ENCODE measurements at regions not wholly inside any gene's neighbourhood (a gene's known extent, or its start where the extent isn't known, plus 50 kb on each side); places are given as distances from the start of the nearest gene placed in this dataset.

DNA sequence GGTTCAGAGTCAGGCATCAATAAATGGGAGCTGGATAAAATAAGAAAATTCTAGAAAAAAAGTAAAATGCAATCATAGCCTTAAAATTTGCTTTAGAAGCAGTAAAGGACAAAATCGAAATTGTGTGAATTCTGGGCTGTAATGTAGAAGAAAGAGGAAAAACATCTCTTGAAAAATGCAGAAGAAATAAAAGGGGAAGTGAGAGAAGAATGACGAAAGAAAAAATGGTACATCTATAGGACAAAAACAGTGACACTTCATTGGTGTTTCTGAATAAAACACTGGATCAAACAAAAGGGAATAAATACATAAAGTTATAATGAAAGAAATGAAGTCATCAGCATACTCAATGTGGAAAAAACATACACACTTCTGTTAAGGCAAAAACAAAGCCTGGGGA lies 642.3 kb downstream of the ACTL7B start:
- no peak for DNase-seq

DNA sequence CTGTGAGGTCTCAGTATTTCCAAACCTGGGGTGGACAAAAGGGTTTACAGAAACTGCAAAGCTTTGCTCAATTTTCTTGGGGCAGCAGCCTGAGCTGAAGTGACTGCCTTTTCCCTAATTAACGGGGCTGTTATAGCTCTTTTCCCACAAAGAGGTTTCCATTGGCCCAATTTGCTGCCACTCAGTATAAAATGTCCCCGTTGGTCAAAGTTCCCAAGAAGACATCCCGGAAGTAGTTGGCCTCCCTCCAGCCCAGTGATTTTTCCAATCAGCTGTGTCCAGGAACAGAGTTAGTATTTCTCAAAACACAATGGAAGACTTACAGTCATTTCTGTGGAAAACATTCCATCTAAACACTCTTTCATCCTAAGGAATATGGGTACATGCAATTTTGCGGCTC lies 643.6 kb downstream of the ACTL7B start:
- no peak for DNase-seq

DNA sequence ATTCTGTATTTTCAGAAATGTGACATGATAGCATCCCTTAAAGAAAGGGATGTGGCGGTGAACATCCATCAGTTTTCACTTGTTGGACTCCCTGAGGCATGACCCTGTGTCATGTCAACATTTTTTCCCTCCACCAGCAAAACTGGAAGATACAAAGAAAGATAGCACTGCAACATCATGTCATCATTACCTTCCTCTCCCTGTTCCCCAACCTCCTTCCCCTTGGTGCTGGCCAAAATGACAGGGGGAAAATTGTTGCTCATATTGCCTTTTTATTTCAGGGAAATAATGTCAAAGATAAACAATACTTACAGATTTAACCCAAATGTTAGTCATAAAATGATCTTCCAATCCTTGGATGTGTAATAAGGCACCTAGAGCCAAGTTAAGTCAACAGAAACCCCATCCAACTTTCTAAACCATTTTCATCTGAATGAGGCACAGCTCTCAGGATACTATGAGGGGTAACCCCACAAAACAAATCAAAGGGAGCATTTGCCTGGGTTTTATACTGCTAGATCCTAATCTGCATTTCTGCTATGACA lies 644.3 kb downstream of the ACTL7B start:
- no peak for DNase-seq

DNA sequence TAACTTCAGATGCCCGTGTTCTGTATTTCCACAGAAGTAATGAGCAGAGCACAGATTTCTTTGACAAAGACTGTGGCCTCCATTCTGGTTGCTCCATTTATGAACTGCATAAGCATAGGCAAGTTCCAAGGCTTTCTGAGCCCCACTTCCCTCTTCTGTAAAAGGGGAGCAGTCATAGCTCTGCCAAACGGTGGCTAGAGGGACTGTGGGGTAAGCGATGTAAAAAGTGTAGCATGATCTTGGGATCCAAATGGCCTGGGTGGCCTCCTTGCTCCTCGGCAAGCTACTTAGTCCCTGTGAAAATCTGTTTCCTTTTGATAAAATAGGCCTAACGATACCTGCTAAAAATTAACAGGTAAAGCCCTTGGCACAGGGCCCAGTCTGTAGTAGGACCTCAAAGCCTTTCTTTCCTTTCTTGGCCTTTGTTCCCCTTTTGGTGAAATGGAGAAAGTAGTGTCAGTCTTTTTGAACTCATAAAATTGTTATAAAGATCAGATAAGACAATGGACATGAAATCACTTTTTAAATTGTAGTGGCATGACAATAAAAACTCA lies 646.6 kb downstream of the ACTL7B start:
- DNase-seq: peak; percentile 23

DNA sequence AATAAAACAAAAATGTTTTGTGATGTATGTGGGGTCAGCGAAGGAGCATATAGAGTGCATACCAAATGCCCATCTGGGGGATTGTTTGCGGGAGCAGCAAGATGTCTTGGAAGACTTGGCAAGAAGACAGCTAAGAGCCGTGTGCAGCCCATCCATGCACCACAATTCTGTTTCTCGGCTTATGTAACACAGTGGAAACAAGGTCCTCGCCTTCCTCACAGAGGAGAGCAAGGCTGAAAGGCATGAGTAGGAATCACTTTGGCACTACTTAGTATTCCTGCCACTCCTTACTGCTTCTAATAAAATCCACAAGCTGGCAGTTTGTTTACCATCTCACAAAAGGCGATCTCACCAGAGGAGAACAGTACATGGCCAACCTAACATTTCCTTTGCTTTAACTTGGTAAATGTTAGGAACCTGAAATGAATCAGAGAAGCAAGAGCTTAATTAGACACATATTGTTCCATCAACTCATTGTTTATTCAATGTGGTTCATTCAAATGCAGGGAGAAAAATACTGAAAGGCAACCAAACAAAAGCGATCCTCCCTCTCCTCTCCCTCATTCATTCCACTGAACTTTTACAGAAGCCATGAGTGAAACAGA lies 648.1 kb downstream of the ACTL7B start:
- no peak for DNase-seq

DNA sequence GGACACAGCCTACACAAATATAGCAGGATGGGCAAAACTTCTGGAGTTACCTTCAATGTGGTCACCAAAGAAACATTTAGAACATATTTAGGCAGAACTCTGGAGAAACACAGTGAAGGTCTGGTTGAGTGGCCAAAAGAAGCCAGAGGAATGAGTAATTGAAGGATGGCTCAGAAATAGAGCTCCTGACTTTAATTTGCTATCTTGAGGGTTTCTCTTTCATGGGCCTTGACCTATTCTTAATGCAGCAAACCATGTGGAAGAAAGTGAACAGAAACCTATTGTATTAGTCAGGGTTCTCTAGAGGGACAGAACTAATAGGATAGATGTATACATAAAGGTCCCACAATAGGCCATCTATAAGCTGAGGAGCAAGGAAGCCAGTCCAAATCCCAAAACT lies 650.5 kb downstream of the ACTL7B start:
- no peak for DNase-seq

DNA sequence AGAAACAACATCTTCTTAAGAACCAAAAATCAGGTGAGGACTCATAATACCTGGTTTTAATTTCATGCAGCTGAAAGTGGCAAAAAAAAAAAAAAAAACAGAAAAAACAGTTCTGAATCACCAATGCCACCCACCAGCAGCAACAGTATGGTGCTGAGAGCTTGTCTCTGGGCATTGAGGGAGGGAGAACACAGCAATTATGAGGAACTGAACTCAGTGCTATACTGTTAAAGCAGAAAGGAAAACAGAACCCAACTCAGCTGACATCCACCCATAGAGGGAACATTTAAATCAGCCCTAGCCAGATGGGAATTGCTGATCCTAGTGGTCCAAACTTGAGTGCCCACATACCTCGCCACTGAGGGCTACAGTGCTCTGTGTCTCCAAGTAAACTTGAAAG lies 657.9 kb downstream of the ACTL7B start:
- no peak for DNase-seq

DNA sequence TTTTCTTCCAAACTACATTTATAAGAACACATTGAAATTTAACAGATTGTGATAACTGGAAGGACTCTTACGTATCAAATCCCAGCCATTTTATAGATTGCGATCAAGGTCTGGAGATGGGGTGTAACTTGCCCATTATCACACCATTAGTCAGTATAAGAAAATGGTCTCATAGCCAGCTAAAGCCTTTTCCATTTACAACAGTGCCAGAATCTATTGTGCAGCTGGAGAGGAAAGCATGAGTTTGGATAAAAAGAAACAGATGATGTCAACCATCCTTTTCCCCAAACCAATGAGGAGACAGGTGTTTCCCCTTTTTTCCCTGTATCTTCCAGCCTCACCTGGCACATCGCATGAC lies 658.8 kb downstream of the ACTL7B start:
- no peak for DNase-seq

DNA sequence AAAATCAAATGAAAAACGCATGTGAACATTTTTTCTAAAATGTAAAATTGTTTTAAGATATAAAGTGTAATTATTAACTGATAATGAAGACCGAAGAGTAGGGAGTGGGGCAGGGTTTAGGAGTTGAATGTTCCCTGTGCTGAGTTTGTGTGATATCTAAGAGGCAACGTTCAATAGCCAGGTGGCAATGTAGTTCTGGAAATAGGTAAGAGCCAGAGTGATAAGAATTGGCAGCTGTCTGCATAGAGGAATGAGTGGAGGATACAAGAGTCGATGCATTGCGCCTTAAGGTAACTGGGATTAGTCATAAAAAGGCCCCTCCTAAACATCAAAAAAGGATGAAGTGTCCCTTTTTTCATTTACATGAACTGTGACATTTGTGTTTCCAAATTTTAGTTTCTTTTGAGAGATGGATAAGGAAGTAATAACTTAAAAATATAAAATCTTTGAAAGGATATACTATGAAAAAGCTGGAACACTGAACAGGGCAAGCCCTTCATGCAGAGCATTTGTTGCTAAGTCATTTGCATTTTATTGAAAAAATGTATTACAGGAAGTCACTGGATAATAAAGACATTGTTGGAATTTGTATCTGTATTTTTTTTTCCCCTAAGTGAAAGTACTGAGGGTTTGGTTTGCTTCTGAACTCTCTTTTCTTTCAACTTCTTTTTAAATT lies 659.3 kb downstream of the ACTL7B start:
- no peak for DNase-seq

DNA sequence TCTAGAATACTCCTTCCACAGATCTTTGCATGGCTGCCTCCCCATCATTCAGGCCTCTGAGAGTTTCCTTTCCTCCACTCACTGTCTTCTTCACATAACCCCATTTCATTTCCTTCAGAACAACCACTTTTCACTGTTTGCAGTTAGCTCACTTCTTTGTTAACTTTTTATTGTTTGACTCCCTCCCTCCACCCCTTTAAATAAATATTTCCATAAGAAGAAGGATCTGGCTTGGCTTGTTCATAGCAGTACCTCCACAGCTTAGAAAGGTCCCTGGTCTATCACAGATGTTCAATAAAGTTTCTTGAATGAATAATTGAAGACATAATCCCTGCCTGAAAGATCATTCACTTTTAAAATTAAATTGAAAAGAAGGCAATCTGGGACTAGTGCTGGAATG lies 661.6 kb downstream of the ACTL7B start:
- DNase-seq: no peak

DNA sequence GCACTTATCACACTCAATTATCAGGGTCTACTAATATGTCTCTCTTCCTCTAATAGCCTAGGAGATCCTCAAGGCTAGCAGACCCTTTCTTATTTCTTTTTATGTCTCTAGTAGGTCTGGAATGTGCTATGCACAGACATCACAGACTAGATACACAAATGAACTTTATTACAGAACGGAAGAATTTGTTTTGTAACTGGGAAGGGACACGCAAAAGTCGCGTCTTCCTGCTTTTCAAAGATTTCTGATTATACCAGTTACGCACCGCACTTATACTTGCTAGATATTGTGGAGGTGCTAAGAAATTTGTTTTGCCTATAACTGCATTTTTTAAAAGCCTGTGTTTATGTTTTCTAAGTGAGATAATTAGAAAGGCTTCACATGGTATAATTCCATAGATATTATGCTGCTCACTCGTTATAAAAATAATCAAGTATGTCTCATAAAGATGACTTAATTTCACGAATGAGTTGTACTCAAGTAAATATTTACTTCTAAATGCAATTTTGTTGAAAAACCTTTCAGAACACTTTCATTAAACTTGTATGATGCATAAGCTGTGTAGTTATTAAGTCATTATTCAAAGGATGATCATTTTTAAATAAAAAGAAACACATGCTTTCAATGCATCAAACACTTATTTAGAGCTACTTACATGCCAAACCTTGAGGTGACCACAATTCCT lies 662.6 kb downstream of the ACTL7B start:
- DNase-seq: no peak

DNA sequence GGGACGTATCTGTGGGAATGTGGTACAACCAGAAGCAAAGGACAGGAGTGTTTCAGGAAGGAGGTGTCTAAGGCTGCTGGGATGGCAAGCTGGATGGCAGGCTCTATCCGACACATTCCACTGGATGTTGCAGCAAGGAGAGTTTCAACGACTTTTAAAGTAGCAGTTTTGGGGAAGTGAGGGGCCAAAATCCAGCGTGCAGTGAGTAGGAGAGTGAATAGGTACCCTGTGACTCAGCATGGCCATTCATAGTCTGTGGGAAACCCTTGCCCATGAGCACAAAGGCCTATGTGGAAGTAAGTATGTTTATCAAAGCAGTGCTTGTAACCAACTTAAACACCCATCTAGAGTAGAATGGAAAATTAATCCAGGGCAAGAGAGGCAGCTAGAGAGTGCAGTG lies 664.7 kb downstream of the ACTL7B start:
- DNase-seq: peak; percentile 45

DNA sequence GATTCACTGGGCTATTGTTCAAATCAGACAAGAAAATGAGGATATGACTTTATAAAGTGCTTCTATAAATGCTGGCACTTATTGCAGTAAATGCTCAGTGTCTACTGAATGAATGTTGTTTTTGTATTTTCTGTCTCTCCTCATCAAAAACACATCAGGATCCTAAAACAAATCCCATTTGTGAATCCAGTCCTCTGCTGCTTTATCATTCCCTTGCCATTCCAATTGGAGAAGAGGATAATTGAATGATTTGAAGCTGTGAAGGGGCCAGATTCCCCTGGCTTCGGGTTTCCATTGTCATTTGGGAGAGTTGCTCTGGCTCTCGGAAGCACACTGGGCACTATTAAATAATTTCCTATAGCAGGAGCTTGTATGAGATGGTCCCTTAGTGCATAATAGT lies 666.8 kb downstream of the ACTL7B start:
- DNase-seq: no peak

DNA sequence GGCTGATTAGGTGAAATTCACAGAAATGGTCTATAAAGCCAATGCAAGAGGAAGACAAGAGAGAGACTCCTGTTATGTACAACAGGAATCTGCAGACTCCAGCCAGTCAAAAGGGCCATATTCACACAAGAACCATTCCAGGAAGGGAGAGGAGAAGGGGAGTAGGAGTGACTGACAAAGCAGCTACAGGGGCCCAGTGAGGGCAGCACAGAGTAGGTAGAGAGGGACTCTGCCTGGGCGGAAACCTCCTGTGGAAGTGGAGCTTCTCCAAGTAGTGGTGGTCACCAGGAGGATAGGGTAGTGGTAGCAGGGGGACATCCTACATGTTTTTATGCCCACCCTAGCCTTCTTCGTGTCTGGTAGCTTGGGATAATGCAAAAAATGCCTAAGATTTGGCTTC lies 667.3 kb downstream of the ACTL7B start:
- no peak for DNase-seq

DNA sequence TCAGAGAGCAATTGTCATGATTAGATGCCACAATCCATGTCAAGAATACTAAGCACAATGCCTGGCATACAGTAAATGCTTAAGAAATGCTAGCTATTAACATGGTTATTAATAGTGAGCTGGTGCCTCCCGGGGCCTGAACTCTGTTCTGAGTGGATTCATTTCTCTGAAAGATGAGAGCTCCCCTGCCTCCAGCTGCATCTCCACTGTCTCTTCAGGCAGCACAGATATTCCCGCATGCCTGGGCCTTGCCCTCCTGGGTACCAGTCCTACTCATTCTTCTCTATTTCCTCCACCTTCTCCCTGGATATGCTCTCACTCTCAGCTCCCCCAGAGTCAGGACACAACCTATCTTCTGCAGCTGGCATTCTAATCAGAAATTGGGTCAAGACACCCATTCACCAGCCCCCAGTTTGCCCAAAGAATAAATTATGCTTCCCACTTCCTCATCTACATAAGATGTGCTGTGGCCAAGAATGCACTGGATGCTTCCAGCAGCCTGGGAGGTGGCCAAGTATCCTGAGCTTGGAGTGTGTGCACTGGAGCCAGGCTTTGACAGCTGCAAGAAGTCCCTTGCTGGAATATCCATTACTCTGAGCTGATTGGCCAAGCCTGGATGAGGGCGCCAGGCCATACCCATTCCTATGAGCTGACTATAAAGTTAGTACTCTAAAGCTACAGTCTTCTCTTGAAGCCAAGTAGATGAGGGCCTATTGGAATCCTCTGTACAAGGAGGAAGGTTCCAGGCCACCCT lies 669.0 kb downstream of the ACTL7B start:
- DNase-seq: no peak

DNA sequence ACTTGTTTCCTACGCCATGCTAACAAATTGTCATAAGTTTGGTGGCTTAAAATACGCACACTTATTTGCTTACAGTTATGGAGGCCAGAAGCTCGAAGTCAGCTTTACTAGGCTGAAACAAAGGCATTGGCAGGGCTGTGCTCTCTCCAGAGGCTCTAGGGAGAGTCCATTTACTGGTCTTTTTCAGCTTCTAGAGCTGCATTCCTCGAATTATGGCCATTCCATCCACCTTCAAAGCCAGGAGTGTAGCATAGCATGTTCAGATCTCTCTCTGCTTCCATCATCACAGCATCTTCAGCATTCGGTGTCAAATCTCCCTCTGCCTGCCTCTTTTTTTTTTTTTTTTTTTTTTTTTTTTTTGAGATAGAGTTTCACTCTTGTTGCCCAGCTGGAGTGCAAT lies 670.2 kb downstream of the ACTL7B start:
- DNase-seq: no peak

DNA sequence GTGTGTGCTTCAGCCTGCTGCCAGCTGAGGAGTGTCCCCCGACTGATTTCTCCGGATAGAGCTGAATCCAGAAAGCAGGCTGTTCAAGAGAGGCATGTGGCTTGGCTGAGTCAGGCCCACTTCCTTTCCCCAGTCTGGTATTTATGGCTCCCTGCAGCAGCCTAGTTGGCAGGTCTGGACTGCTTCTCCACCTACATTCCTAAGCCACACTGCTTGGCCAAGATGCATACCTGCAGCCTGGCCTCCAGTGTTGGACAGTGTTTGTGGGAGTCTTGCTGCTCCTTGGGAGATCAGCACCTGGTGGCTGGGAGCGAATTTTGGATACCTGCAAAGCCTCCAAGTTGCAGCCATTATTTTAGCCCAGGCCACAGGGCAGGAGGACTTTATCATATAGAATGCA lies 670.8 kb downstream of the ACTL7B start:
- peak; percentile 13 for DNase-seq

DNA sequence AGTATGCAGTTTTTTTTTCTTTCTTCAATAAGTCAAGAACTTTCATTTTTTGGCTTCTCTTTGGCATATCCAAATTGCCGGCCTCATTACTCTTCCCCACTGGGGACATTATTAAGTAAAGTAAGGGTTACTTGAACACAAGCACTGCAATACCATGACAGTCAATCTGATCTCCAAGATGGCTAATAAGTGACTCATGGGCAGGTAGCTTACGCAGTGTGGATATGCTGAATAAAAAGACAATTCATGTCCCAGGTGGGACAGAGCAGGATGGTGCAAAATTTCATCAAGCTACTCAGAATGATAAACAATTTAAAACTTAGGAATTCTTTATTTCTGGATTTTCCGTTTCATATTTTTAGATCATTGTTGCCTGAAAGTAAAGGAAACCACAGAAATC lies 671.8 kb downstream of the ACTL7B start:
- DNase-seq: no peak

DNA sequence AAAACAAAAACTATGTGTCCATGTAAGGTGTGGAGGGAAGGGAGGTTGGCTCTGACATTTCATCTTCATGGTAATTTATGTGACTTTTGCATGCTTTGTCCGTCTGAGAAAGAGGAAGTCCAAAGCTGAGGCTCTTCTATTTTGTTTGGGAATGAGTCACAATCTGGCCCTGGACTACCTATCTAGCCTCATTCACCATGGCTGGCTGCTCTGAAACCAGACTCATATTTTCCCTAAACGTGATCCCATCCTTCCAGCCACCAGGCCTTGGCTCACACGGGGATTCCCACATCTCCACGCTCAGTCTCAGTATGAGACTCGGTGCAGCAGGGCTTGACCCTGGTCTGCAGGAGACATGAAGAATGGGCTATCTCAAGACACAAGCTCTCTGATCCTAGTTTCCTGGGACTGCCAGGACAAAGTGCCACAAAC lies 672.8 kb downstream of the ACTL7B start:
- peak; percentile 28 for DNase-seq

DNA sequence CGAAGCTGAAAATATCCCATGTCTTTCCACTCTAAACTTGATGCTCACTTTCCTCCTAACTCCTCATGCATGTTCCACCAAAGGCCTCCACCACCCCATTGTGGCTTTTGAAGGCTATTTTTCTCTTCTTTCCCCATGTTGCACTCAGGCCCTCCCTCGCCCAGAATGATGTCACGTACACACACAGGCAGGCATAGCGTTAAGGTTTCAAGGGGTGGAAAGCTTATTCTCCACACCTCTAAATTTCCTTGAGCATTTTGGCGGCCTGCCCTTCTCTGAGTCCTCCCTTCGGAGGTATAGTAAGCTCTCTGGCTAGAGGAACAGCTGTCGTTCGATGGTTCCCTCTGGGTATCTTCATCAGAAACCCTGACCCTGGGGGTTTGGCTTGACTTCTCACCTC lies 673.5 kb downstream of the ACTL7B start:
- DNase-seq: no peak

DNA sequence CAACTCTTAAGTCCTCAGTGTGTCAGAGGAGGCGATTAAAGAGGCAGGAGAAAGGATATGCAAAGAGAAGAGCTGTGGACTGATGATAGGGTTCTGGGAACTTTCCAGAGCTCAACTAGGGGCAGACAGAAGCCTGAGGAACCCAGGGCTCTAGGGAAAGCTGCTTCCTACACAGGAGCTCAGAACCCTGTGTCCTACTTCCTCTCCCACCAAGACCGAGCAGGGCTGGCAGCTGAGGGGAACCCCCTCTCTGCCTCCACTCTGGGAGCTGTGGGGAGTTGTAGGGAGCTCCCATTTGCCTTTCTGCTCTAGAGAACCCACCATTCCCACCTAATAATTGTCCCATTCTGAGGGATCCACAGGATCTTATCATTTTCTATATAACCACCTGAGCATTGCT lies 674.3 kb downstream of the ACTL7B start:
- DNase-seq: no peak

DNA sequence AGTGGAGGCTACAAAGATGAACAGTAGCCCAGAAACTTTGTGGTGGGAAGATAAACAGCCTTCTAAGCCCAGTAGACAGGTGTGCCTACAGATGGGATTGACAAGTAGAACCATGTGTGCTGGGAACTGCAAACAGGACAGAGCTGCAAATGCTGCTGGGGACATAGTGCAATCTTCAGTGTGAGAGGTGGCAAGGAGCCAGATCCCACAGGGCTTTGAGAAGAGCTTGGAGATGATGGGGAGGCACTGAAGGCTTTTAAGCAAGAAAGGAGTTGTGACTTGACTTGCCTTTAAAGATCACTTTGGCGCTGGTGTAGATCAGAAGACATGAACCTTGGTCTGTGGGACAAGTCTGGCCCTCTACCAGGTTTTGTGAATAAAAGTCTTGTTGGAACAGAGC lies 675.2 kb downstream of the ACTL7B start:
- DNase-seq: no peak

DNA sequence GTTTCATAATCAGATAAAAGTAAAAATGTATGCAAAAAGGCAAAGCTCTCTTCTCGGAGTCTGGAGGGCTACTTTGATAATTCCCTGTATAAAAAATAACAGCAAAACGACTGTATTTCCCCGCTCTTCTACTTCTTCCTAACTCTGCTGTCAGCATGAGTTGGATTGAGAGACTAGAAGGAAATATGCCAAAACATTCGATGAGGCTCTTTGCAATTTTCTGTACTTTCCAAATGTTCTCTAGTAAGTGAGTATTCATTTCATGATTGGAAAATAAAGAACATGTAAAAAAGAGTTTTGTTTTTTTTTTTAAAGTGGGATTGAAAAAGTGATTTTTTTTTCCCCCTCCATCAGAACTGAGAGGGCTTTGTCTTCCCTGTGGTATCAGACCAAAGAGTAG lies 677.5 kb downstream of the ACTL7B start:
- DNase-seq: no peak

All from hematopoietic multipotent progenitor cell treated with erythropoietin and hydrocortisone succinate and interleukin-3 and kit ligand, for 4 days (in vitro differentiated cells).